GM12874 (cell line): ENCODE measurements at regions not wholly inside any gene's neighbourhood (a gene's known extent, or its start where the extent isn't known, plus 50 kb on each side); places are given as distances from the start of the nearest gene placed in this dataset.

Experiments used
- CTCF ChIP-seq: IDR thresholded peaks from 2 replicates; pipeline ENCODE4 v1.5.1; 2011; ENCODE audit warnings: low read depth, mild to moderate bottlenecking, control low read depth, low read length, moderate library complexity; ENCODE audit not compliant: insufficient read depth

- TF ChIP-seq CTCF, result no peak
Observed at GRCh38 chr7:52758356-52758755, 277.1 kb upstream of the POM121L12 start.

- TF ChIP-seq CTCF, result no peak
Observed at GRCh38 chr7:52753855-52754254, 281.6 kb upstream of the POM121L12 start.

GRCh38 chr7:52752891-52753290, 282.5 kb upstream of the POM121L12 start:
- no peak for TF ChIP-seq CTCF

- no peak for TF ChIP-seq CTCF
Observed at GRCh38 chr7:52749880-52750279, 285.6 kb upstream of the POM121L12 start.

- TF ChIP-seq CTCF, result no peak
Observed at GRCh38 chr7:52747817-52748216, 287.6 kb upstream of the POM121L12 start.

GRCh38 chr7:52741670-52742290, 293.7 kb upstream of the POM121L12 start:
- TF ChIP-seq CTCF, result no peak

- TF ChIP-seq CTCF, result no peak
Observed at GRCh38 chr7:52735656-52736055, 299.8 kb upstream of the POM121L12 start.

GRCh38 chr7:52727632-52728031, 307.8 kb upstream of the POM121L12 start:
- no peak for TF ChIP-seq CTCF
